HepG2 (cell line): ENCODE measurements at regions not wholly inside any gene's neighbourhood (a gene's known extent, or its start where the extent isn't known, plus 50 kb on each side); places are given as distances from the start of the nearest gene placed in this dataset.
A peak's percentile ranks its signal among the peaks of the same experiment; 100 is the strongest.

Source experiments
- ATAC-seq: fragments of 200-7000 bp; cut with Tn5 transposase; 3 replicates; pipeline ENCODE4 v1.9.1; 2020; ENCODE audit warnings: mild to moderate bottlenecking, moderate library complexity
- BruUV-seq: library from RNA; stranded (reverse); fragments of 400-500 nt; replicated peaks from 2 replicates; lab custom pipeline; 2021; lab: Mats Ljungman, UMichigan
- CTCF ChIA-PET: fragments of 300-600 bp; formaldehyde crosslinking; extraction: SDS; loops from one replicate; lab custom pipeline; 2021; ENCODE audit warnings: low total read pairs, inconsistent platforms, low intra/inter-chr PET ratio; lab: Yijun Ruan, JAX
- POLR2A ChIA-PET: fragments of 350-600 bp; sonication (Branson Sonifier 250); formaldehyde crosslinking; loops from one replicate; lab custom pipeline; 2020; ENCODE audit warnings: antibody characterized with exemption, inconsistent platforms; lab: Yijun Ruan, JAX
- DNase-seq: peaks from one replicate; pipeline ENCODE4 v3.0.0-alpha.2; 2015; ENCODE audit warnings: low spot score
- FAIRE-seq: peaks from 3 replicates; lab custom pipeline; 2011; peaks lifted over from hg19 to GRCh38; lab: Jason Lieb, UNC
- H2AFZ ChIP-seq: one replicate; pipeline ENCODE4 v1.6.1; 2011; ENCODE audit warnings: low read length, inconsistent platforms
- H3K27ac ChIP-seq: fragments of 300-600 bp; 3 replicates; pipeline ENCODE4 v1.8.0; 2011; ENCODE audit warnings: mixed run types, mild to moderate bottlenecking, mixed read lengths, low read length, inconsistent platforms; ENCODE audit not compliant: insufficient read depth; ENCODE audit errors: extremely low read length
- H3K27me3 ChIP-seq, 2 experiments: fragments of 200-600 bp in 1 of 2; 2 replicates in 1 of 2; 3 replicates in 1 of 2; pipeline versions ENCODE4 v1.6.0 to v1.8.0; 2011; ENCODE audit warnings: low read length in 2 of 2, mild to moderate bottlenecking in 2 of 2, moderate library complexity in 2 of 2, inconsistent platforms in 1 of 2; ENCODE audit not compliant: insufficient read depth in 2 of 2, control insufficient read depth in 1 of 2
- H3K36me3 ChIP-seq, 2 experiments: fragments of 200-600 bp in 1 of 2; replicated peaks in 1 of 2; 2 replicates in 1 of 2; 3 replicates in 1 of 2; pipeline versions ENCODE4 v1.5.1 to v1.8.0; 2011; ENCODE audit warnings: low read length in 2 of 2, inconsistent platforms in 1 of 2; ENCODE audit not compliant: insufficient read depth in 2 of 2, control insufficient read depth in 1 of 2
- H3K4me1 ChIP-seq: 2 replicates; pipeline ENCODE4 v1.5.1; 2012; ENCODE audit warnings: low read length, inconsistent platforms; ENCODE audit not compliant: insufficient read depth
- H3K4me2 ChIP-seq: 2 replicates; pipeline ENCODE4 v1.6.0; 2011; ENCODE audit warnings: low read depth, low read length, inconsistent platforms
- H3K4me3 ChIP-seq, 3 experiments: fragments of 200-600 bp in 1 of 3; sonication (generic), shearing (Covaris generic) in 1 of 3; replicated peaks in 1 of 3; 2 replicates each; pipeline ENCODE4 v1.5.1; 2011 to 2016; ENCODE audit warnings: low read length in 3 of 3, inconsistent platforms in 2 of 3, low read depth in 2 of 3, mild to moderate bottlenecking in 2 of 3, control low read depth in 1 of 3, mixed read lengths in 1 of 3; ENCODE audit not compliant: insufficient read depth in 1 of 3
- H3K79me2 ChIP-seq: one replicate; pipeline ENCODE4 v1.6.1; 2011; ENCODE audit warnings: low read length, inconsistent platforms; ENCODE audit not compliant: insufficient read depth
- H3K9ac ChIP-seq: 2 replicates; pipeline ENCODE4 v1.6.0; 2011; ENCODE audit warnings: mild to moderate bottlenecking, low read depth, low read length, inconsistent platforms; ENCODE audit not compliant: insufficient read depth
- H3K9me3 ChIP-seq: 2 replicates; pipeline ENCODE4 v1.5.1; 2012; ENCODE audit warnings: mild to moderate bottlenecking, low read length
- H4K20me1 ChIP-seq: 2 replicates; pipeline ENCODE4 v1.6.0; 2011; ENCODE audit warnings: inconsistent platforms, mild to moderate bottlenecking, low read length, moderate library complexity; ENCODE audit not compliant: insufficient read depth
- HIVEP1 ChIP-seq: sonication (generic); formaldehyde crosslinking; IDR thresholded peaks from 2 replicates; pipeline ENCODE4 v1.4.0; 2020; ENCODE audit warnings: mild to moderate bottlenecking, missing genetic modification reagents
- SP5 ChIP-seq: IDR thresholded peaks from 2 replicates; pipeline ENCODE4 v1.6.1; 2016; ENCODE audit warnings: low read depth, borderline replicate concordance
- ZNF615 ChIP-seq: sonication (generic); formaldehyde crosslinking; IDR thresholded peaks from 2 replicates; pipeline ENCODE4 v1.5.0; 2020; ENCODE audit warnings: mild to moderate bottlenecking, missing genetic modification reagents, borderline replicate concordance
- ZNF775 ChIP-seq: sonication (generic); formaldehyde crosslinking; IDR thresholded peaks from 2 replicates; pipeline ENCODE4 v1.4.0; 2020; ENCODE audit warnings: missing genetic modification reagents, mild to moderate bottlenecking, moderate library complexity, borderline replicate concordance
- ZNF788 ChIP-seq: sonication (generic); formaldehyde crosslinking; IDR thresholded peaks from 2 replicates; pipeline ENCODE4 v1.5.0; 2020; ENCODE audit warnings: mild to moderate bottlenecking, missing genetic modification reagents, borderline replicate concordance
- WGBS: methylation state at CpG from one replicate; pipeline ENCODE4 v1.1.6; 2017; ENCODE audit warnings: low lambda C conversion rate; 5-methylcytosine and 5-hydroxymethylcytosine counted together
- in situ Hi-C: cut with HindIII; loops from 2 replicates; pipeline ENCODE4 v1.10.0; 2017; ENCODE audit warnings: low pct_unique_long_range_greater_than_20kb; ENCODE audit not compliant: extremely low pct_ligation_motif_present
- intact Hi-C: fragments of 100-400 bp; cut with micrococcal nuclease; formaldehyde crosslinking; loops from one replicate; pipeline ENCODE4 v1.10.0; 2022; ENCODE audit not compliant: unreplicated experiment
- TF ChIP-seq, protein P1 (sequence below): sonication (generic); formaldehyde crosslinking; IDR thresholded peaks from 2 replicates; pipeline ENCODE4 v1.5.0; 2020; ENCODE audit warnings: mild to moderate bottlenecking, missing genetic modification reagents
- TF ChIP-seq, protein P2 (sequence below): sonication (generic); formaldehyde crosslinking; IDR thresholded peaks from 2 replicates; pipeline ENCODE4 v1.9.0; 2021; ENCODE audit warnings: missing genetic modification reagents, borderline replicate concordance
- TF ChIP-seq, protein P3 (sequence below): sonication (generic); formaldehyde crosslinking; IDR thresholded peaks from 2 replicates; pipeline ENCODE4 v1.5.0; 2020; ENCODE audit warnings: mild to moderate bottlenecking, missing genetic modification reagents

DNA sequence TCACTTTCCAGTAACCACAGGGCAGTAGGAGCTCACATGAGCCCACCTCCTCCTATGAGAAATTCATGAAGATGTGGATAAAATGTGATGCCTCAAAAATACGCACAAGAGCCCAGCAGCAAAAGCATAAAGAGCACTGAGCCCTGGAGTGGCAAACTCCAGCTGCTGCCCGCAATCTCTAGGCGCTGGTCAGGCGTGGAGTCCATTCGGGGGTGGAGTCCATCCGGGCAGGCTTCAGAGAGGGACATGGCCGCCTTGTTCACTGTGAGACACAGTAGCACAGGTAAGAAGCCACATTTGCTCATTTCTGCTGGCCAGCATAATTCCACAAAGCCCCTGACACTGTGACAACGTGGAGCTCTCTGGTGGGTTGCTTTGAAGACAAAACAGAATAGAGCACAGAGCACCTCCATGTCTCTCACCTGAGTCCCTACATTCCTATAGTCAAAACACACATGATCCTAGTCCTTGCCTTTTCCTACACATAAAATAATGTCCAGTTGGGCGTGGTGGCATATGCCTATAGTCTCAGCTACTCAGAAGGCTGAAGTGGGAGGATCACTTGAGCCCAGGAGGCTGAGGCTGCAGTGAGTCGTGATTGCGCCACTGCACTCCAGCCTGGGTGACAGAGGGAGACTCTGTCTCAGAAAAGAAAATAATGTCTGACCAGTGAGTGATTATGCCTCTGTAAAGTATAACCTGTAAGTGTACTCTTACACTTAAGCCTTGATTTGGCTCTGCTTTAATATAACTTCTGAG is 365.2 kb downstream of the GADD45G start:
- peak; percentile 77 for ATAC-seq
- no peak for FAIRE-seq
- WGBS, result 15% methylated on average over 4 of the region's 11 CpGs
- Histone ChIP-seq H2AFZ (no peak overlapping the region), H3K36me3 (no peaks in the 10 kb centered on the region)
- POLR2A ChIA-PET, result no interaction called here
- in situ Hi-C loops, result no loop called here
- intact Hi-C loops, result no loop called here
- BruUV-seq, result no TSS peak
- TF ChIP-seq ZNF775 (CRISPR knock-in tag), result no peak
- TF ChIP-seq ZNF788 (CRISPR knock-in tag), result no peak
- TF ChIP-seq, protein P1, sequence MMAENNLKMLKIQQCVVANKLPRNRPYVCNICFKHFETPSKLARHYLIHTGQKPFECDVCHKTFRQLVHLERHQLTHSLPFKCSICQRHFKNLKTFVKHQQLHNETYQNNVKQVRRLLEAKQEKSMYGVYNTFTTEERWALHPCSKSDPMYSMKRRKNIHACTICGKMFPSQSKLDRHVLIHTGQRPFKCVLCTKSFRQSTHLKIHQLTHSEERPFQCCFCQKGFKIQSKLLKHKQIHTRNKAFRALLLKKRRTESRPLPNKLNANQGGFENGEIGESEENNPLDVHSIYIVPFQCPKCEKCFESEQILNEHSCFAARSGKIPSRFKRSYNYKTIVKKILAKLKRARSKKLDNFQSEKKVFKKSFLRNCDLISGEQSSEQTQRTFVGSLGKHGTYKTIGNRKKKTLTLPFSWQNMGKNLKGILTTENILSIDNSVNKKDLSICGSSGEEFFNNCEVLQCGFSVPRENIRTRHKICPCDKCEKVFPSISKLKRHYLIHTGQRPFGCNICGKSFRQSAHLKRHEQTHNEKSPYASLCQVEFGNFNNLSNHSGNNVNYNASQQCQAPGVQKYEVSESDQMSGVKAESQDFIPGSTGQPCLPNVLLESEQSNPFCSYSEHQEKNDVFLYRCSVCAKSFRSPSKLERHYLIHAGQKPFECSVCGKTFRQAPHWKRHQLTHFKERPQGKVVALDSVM, result peak; percentile 52; the same call in 1 of the 2 replicates
- TF ChIP-seq, all 625 proteins: peak for 1
- Histone ChIP-seq H4K20me1 (no peaks in the 10 kb centered on the region), H3K27ac (no peak overlapping the region), H3K9ac (no peak overlapping the region), H3K79me2 (no peaks in the 10 kb centered on the region), H3K27me3 (no peaks in the 10 kb centered on the region), H3K4me2 (no peak overlapping the region), H3K9me3 (no peaks in the 10 kb centered on the region), H3K4me3 (no peak overlapping the region), H3K4me1 (peaks cover 13% of the 10 kb centered on the region)
- DNase-seq, result no peak
- CTCF ChIA-PET, result no interaction called here

DNA sequence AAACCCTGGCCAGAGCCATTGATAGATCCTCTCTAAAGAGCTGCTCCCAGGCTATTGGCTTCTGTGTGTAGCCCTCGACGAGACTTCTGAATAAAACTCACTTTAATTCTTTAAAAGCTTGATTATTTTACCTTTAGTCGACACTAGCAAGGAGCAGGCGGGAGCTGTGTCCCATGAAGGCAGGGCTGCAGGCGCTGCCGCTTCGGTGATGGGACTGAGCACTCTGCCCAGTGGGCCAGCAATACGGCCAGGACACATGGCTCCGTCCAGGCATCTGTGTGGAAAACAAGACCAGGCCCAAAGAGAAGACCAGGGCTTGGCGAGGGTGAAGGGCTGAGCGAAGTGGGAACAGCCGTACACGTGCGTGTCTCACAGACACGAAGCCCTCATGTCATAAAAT is 365.9 kb downstream of the GADD45G start:
- WGBS, result 69% methylated on average over 15 of the region's 15 CpGs
- Histone ChIP-seq H3K9ac (no peak overlapping the region), H3K4me1 (peaks cover 13% of the 10 kb centered on the region), H3K27ac (no peak overlapping the region), H3K36me3 (no peaks in the 10 kb centered on the region), H3K9me3 (no peaks in the 10 kb centered on the region), H4K20me1 (no peaks in the 10 kb centered on the region), H3K27me3 (no peaks in the 10 kb centered on the region), H2AFZ (no peak overlapping the region), H3K79me2 (no peaks in the 10 kb centered on the region), H3K4me3 (no peak overlapping the region), H3K4me2 (no peak overlapping the region)
- intact Hi-C loops, result no loop called here
- no peak for DNase-seq
- POLR2A ChIA-PET, result no interaction called here
- in situ Hi-C loops, result no loop called here
- no TSS peak for BruUV-seq
- ATAC-seq, result no peak
- CTCF ChIA-PET, result no interaction called here
- no peak for FAIRE-seq
- TF ChIP-seq, protein P2, sequence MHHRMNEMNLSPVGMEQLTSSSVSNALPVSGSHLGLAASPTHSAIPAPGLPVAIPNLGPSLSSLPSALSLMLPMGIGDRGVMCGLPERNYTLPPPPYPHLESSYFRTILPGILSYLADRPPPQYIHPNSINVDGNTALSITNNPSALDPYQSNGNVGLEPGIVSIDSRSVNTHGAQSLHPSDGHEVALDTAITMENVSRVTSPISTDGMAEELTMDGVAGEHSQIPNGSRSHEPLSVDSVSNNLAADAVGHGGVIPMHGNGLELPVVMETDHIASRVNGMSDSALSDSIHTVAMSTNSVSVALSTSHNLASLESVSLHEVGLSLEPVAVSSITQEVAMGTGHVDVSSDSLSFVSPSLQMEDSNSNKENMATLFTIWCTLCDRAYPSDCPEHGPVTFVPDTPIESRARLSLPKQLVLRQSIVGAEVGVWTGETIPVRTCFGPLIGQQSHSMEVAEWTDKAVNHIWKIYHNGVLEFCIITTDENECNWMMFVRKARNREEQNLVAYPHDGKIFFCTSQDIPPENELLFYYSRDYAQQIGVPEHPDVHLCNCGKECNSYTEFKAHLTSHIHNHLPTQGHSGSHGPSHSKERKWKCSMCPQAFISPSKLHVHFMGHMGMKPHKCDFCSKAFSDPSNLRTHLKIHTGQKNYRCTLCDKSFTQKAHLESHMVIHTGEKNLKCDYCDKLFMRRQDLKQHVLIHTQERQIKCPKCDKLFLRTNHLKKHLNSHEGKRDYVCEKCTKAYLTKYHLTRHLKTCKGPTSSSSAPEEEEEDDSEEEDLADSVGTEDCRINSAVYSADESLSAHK (CRISPR knock-in tag), result no peak
- TF ChIP-seq ZNF615 (CRISPR knock-in tag) (no peak), SP5 (no peak), HIVEP1 (CRISPR knock-in tag) (no peak)
- TF ChIP-seq, protein P3, sequence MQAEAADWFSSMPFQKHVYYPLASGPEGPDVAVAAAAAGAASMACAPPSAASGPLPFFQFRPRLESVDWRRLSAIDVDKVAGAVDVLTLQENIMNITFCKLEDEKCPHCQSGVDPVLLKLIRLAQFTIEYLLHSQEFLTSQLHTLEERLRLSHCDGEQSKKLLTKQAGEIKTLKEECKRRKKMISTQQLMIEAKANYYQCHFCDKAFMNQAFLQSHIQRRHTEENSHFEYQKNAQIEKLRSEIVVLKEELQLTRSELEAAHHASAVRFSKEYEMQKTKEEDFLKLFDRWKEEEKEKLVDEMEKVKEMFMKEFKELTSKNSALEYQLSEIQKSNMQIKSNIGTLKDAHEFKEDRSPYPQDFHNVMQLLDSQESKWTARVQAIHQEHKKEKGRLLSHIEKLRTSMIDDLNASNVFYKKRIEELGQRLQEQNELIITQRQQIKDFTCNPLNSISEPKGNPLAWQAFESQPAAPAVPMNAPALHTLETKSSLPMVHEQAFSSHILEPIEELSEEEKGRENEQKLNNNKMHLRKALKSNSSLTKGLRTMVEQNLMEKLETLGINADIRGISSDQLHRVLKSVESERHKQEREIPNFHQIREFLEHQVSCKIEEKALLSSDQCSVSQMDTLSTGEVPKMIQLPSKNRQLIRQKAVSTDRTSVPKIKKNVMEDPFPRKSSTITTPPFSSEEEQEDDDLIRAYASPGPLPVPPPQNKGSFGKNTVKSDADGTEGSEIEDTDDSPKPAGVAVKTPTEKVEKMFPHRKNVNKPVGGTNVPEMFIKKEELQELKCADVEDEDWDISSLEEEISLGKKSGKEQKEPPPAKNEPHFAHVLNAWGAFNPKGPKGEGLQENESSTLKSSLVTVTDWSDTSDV (CRISPR knock-in tag), result no peak
